GM18519 (cell line): ENCODE measurements at regions not wholly inside any gene's neighbourhood (a gene's known extent, or its start where the extent isn't known, plus 50 kb on each side); places are given as distances from the start of the nearest gene placed in this dataset.
"Not testable (repeated sequence)": the region's sequence is repeated elsewhere in the genome, so short reads cannot be mapped to it uniquely, and the experiment has no call there.

Experiments used
- ATAC-seq: cut with Tn5 transposase; IDR thresholded peaks from one replicate; pipeline ENCODE4 v1.9.1; 2021; ENCODE audit warnings: mild to moderate bottlenecking, moderate library complexity; ENCODE audit not compliant: unreplicated experiment, low FRiP score

DNA sequence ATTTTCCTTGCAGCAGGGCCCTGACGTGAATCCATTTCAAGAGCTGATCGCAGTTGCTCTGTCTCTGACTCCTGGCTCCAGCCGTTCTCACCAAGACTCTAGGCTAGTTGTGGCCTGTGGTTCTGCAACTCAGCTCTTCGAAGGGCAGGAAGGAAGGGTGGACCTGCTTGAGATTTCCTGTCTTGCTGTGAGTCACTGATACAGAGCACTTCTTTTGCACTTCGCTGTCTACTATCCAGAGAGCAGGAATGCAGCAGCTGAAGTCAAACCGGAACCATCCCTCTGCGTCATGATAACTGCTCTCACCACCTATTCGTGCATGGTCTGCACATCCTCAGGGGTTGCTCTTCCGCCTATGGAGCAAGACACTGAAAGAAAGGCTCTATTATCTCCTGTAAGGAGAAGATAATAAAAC is 59.7 kb downstream of the RAP2B start:
- ATAC-seq: peak; percentile 93

DNA sequence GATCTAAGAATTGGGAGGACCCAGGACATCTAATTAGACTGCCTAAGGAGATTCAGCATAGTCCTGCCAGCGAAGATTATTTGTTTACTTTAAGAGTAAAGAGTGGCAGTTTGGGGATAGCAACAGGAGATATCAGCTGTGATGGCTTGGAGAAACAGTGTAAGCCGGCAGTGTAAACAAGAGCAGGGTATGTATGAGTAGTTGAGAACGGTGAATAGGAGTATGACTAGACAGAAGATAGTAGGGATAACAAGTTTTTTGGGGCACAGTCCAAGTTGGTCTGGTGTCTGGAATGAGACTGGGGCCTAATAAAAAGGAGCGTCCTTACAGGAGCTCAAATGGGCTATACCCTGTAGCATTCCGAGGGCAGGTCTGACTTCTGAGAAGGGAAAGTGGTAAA is 64.9 kb downstream of the RAP2B start:
- ATAC-seq: not testable (repeated sequence)

DNA sequence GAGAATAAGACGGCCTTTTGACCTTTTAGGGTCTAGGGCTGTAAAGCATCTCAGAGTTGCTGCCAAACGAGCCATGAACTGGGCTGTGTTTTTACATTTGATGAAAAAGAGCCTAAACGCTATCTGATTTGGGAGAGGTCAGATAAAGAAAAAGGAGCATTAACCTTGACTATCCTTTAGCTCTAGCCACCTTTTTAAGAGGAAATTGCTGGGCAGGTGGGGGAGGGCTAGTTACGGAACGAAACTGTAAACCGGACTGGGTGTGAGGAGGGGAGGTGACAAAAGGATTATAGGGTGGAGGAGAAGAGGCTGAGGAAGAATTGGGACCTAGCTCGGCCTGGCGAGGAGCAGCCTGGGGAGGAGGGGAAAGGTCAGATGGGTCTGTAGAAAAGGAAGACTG is 68.4 kb downstream of the RAP2B start:
- ATAC-seq: not testable (repeated sequence)

DNA sequence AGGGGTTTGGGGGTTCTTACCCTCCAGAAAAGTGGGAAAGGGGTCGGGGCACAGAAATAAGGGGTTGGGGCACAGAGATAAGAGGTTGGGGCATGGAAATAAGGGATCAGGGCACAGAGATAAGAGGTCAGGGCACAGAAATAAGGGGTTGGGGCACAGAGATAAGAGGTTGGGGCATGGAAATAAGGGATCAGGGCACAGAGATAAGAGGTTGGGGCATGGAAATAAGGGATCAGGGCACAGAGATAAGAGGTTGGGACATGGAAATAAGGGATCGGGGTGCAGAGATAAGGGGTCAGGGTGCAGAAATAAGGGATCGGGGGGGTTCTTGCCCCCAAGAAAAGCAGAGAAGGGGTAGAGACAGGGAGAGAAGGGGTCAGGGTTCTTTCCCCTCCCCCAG is 69.2 kb downstream of the RAP2B start:
- ATAC-seq: not testable (repeated sequence)

DNA sequence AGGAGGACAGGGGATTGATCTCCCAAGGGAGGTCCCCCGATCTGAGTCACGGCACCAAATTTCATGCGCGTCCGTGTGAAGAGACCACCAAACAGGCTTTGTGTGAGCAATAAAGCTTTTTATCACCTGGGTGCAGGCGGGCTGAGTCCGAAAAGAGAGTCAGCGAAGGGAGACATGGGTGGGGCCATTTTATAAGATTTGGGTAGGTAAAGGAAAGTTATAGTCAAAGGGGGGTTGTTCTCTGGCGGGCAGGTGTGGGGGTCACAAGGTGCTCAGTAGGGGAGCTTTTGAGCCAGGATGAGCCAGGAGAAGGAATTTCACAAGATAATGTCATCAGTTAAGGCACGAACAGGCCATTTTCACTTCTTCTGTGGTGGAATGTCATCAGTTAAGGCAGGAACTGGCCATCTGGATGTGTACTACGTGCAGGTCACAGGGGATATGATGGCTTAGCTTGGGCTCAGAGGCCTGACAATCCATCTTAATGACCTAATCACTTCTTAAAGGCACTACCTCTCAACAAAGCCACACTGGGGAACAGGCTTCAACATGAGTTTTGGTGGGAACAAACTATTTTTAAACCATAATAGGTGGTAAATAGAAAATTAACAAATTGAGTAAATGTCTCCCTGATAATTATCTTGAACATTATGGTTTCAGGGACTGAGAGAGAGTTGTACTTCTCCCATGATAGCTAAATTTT is 70.2 kb downstream of the RAP2B start:
- ATAC-seq: not testable (repeated sequence)

DNA sequence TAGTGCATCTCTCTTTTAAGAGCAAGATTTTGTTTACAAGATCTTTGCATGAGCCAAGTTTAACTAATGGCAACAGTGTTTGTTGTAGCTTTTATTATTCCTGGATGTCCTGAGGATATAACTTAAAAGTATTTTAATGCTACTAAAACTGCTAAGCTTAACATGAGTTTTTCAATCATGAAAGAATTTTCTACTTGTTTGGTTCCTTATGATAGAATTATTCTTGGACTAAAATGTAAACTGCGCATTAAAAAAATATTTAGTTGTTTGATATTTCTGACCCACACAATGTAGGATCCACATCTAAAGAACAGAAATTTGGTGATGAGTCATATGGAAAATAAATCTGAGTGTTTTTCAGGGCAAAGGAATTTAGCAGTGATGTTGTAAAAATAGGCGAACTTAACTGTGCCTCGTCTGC is 70.8 kb downstream of the RAP2B start:
- ATAC-seq: no peak

DNA sequence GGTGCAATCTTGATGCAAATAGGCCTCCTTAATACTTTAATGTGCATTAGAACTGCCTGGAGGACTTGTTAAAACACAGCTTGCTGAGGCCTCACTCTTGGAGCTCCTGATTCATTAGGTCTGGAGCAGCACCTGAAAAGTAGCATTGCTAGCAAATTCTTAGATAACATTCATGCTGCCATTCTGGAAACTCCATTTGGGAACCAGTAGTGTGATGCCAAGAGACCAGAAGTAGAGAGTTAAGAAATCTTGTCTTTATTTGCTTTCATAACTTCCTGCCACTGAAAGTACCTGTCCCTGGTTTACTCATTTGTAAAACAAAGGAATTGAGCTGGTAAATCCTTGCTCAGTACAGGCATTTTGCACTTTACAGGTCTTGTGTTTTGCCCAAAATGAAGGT is 72.0 kb downstream of the RAP2B start:
- no peak for ATAC-seq

DNA sequence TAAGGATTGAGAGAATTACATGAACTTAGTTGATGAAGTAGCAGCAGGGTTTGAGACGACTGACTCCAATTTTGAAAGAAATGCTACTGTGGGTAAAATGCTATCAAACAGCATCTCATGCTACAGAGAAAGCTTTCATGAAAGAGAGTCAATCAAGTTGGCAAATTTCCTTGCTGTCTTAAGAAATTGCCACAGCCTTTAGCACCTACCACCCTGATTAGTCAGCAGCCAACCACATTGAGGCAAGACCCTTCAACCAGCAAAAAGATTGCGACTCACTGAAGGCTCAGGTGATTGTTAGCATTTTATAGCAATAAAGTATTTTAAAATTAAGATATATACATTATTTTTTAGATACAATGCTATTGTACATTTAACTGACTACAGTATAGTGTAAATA is 80.9 kb downstream of the RAP2B start:
- no peak for ATAC-seq

DNA sequence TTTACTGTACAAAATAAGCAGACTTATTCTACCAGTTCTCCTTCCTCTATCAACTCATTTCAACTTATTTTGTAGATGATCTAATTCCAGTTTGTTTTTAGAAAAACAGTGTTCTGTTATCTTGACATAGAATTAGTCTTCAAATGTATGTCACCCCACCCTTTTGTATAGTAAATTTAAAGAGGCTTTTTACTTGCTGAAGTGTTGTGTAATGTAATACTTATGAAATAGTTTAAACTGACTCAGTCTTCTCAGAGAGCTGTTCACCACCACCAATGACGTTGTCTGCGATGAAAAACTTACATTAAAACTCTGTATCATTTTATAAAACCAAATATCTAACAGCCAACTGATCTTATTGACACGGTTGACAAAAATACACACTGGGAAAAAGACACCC is 82.9 kb downstream of the RAP2B start:
- no peak for ATAC-seq

DNA sequence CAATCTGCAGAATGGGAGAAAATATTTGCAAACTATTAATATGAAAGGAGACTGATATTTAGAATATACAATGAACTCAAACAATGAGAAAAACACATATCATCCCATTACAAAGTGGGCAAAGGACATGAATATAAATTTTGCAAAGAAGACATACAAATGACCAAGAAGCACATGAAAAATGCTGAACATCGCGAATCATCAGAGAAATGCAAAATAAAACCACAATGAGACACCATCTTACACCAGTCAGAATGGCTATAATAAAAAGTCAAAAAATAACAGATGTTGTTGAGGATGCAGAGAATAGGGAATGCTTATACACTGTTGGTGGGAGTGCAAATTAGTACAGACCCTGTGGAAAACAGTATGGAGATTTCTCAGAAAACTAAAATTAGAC is 83.6 kb downstream of the RAP2B start:
- ATAC-seq: no peak

DNA sequence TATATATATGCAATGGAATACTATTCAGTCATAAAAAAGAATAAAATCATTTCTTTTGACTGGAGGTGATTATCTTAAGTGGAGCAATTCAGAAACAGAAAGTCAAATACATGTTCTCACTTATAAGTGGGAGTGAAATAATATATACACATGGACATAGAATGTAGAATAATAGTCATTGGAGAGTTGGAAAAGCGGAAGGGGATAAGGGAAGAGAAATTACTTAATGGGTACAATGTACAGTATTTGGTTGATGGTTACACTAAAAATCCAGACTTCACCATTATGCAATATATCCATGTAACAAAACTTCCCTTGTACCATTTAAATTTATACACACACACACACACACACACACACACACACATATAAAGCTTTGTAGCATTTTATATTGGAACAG is 84.3 kb downstream of the RAP2B start:
- no peak for ATAC-seq

DNA sequence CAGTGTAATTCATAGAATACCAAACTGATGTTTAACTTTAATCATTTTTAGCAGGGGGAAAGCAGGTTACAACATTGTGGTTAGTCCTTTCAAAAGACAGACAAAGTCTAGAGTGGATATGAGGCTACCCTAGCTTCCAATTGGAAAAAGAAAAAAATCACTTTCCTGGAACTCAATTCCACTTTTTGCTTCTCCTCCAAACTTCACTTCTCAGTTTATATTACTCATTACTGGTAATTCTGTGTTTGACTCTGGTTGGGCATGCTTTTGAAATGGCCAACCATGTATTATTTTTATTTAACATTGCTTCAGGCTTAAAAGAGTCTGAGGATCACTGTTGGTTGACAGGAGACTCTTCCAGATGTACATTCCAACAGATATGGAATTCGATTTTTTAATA is 84.8 kb downstream of the RAP2B start:
- ATAC-seq: no peak

DNA sequence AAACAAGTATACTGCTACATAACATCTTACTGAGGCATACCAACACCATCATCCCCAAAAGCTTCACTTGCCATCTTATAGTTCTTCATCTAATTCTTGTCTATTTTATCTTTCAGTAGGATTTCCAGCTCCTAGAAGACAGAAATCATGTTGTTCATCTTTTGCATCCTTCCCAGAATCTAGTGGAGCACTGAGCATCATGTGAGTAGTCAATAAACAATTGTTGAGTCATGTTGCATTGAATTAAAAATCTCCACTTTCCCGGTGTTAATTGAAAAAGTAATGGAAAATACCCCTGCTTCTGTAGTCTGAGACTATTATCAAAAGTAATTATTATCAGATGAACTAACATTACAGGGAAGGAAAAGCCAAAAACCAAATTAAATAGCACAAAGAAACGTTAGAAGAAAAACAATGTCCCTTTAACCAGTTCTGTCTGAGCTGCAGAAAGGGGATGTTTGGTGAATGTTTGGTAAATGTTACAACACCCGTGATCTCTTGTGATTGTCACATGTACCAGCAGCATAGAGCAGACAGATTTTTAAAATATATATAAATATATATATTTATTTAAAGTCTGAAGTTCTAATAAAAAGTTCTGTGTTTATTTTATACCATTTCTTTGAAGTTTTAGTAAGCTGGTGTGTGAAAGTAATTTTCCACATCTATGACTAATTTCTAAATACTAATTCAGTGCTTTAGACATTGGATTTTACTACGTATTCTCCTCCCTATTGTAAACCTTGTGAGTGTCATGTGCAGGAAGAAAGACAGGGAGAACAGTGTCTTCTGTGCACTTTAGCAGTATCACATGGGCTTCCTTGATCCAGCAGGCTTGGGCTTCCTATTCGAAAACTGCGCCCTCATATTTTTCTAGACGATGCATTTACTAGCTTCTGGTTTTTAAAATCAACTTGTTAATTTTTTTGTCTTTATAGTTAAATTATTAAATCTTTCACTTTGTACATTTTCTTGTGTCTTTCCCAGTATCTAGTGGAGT is 85.6 kb downstream of the RAP2B start:
- ATAC-seq: no peak

DNA sequence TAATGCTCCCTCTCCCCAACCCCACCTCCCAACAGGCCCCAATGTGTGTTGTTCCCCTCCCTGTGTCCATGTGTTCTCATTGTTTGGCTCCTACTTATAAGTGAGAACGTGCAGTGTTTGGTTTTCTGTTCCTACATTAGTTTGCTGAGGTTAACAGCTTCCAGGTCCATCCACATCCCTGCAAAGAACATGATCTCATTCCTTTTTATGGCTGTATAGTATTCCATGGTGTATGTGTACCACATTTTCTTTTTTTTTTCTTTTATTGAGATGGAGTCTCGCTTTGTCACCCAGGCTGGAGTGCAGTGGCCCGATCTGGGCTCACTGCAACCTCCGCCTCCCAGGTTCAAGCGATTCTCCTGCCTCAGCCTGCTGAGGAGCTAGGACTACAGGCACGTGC is 86.8 kb downstream of the RAP2B start:
- ATAC-seq: not testable (repeated sequence)

DNA sequence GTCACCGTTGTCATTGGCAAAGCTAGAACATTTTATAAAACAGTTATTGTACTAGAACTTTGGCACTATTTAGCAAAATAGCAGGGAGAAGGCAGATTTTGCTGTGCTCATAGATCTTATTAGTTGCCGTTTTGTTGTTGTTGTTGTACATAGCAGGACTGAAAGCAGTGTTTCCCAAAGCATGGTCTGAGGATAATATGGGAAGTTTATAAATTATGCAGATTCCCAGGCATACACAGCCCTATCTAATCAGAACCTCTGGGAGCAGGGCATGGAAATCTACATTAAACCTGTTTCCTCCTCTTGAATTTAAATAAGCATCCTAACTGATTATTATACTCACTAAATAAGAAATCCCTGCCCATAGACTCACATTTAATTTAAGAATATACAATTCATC is 87.9 kb downstream of the RAP2B start:
- no peak for ATAC-seq

DNA sequence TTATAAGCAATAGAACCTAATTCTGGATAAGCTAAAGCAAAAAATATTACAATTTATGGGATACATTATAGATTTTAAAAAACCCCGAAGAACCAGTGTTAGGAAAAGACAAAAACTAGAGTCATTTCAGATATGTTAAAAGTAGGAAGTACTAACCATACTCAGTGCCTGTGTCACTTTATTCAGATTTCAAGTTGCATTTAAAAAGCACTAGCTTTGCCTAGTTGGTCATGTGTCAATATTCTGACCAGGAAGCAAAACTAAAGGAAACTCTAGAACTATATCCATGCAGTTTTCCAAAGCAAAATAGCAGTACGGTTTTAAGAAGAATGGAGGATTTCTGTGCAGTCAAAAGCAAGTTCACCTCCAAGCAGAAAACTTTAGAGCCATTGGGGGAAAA is 88.4 kb downstream of the RAP2B start:
- no peak for ATAC-seq

DNA sequence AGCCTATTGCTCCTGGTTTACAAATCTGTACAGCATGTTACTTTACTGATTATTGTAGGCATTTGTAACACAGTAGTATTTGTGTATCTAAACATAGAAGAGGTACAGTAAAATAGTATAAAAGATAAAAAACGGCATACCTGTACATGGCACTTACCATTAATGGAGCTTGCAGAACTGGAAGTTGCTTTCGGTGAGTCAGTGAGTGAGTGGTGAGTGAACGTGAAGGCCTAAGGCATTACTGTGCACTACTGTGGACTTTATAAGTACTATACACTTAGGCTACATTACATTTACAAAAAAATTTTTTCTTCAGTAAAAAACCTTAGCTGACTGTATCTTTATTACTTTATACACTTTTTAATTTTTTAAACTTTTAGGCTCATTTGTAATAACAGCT is 90.9 kb downstream of the RAP2B start:
- no peak for ATAC-seq

DNA sequence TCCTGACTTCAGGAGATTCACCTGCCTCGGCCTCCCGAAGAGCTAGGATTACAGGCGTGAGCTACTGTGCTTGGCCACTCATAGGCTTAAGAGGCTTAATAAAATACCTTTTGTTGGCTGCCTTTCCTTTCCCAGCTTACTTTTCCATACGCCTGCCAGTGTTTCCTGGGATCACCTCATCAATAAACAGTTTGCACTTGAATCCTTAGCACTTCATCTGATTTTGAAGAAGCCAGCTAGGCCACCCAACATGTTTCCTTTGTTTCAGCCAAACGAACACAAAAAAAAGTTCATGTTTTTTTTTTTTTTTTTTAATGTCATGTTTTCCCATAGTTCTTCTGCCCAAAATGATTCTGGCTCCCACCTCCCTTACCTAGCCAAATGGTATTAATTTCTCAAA is 92.3 kb downstream of the RAP2B start:
- ATAC-seq: no peak

DNA sequence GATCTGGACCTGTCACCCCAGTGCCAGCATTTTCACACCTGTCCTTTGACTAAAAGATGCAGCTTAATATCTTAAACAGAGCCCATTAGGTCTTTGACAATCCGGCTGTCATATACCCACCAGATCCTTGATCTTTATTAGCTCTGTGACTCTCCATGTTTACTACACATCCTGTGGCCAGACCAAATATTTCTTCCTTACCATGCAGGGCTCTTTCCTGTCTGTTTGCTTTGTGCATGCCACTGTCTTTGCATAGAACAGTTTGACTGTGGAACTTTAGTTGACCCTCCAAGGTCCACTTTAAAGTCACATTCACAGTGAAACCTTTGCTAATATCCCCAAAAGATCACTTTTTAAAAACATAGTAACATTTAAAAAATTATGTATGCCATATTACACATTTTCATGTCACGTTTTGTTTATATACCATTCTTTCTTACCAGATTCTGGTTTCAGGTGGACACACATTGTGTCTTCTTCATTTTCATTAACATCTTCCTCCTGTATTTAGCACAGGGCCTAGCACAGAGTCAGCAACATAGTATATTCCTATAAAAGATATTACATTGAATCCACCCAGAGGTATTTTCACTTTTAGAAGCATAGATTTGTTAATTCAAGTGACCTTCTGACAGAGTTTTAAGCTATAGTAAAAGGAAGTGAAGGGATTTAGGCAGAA is 95.8 kb downstream of the RAP2B start:
- no peak for ATAC-seq

DNA sequence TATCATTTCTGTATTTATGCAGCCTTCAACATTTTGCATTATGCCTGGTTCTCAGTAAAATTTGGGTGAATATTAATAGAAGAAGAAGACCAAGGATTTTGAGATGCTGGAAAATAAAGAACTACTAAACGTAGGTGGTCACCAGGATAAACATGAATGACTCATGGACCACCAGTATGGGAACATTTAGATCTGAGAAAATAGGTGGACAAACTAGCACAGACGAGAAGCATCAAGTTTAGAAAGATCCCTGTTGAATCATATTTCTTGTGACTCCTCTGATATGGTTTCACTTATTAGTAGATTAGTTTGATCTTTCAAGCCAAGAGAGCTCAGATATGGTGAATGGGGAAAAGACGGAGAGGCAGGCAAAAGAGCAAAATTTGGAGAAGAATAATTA is 97.9 kb downstream of the RAP2B start:
- ATAC-seq: no peak

DNA sequence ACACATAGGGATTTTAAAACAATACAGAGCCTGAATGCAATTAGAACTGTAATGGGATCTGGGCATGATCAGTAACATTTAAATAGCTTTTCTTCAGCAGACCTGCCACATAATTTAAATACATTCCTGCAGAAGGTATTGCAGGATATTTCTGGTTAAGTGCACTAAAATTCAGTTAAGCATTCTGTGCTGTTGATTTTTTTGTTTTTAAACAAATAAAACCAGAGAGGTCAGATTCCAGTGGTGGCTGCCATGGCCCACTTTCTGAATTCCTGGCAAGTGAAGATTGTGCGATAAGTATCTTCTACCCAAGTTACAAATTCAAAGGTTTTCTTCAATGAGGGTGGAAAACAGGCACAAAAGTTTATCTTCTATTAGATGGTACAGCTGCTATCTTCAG is 98.7 kb downstream of the RAP2B start:
- no peak for ATAC-seq
